Progenitor cell of endocrine pancreas (in vitro differentiated cells): ENCODE measurements at regions not wholly inside any gene's neighbourhood (a gene's known extent, or its start where the extent isn't known, plus 50 kb on each side); places are given as distances from the start of the nearest gene placed in this dataset.

Experiments used
- DNase-seq: peaks from one replicate; pipeline ENCODE4 v3.0.0; 2021; ENCODE audit warnings: low spot score; ENCODE audit not compliant: unreplicated experiment
- H3K27ac Mint-ChIP-seq: 2 replicates; pipeline ENCODE4 v1.8.0; 2021; ENCODE audit warnings: mild to moderate bottlenecking, moderate library complexity, mixed read lengths
- H3K27me3 Mint-ChIP-seq: 2 replicates; pipeline ENCODE4 v1.8.0; 2021; ENCODE audit warnings: mixed read lengths
- H3K36me3 Mint-ChIP-seq: 2 replicates; pipeline ENCODE4 v1.8.0; 2022; ENCODE audit warnings: mixed read lengths; ENCODE audit not compliant: insufficient read depth
- H3K4me1 Mint-ChIP-seq: 2 replicates; pipeline ENCODE4 v1.8.0; 2021; ENCODE audit warnings: low read depth, mixed read lengths
- H3K4me3 Mint-ChIP-seq: 2 replicates; pipeline ENCODE4 v1.8.0; 2021; ENCODE audit warnings: low read depth, mild to moderate bottlenecking, moderate library complexity, mixed read lengths
- H3K9me3 Mint-ChIP-seq: 2 replicates; pipeline ENCODE4 v1.8.0; 2021; ENCODE audit warnings: low read depth, mixed read lengths
- CTCF ChIP-seq: fragments of 200-600 bp; sonication (generic); IDR thresholded peaks from one replicate; pipeline ENCODE4 v1.5.0; 2021; ENCODE audit warnings: antibody characterized with exemption, mild to moderate bottlenecking; ENCODE audit not compliant: unreplicated experiment

DNA sequence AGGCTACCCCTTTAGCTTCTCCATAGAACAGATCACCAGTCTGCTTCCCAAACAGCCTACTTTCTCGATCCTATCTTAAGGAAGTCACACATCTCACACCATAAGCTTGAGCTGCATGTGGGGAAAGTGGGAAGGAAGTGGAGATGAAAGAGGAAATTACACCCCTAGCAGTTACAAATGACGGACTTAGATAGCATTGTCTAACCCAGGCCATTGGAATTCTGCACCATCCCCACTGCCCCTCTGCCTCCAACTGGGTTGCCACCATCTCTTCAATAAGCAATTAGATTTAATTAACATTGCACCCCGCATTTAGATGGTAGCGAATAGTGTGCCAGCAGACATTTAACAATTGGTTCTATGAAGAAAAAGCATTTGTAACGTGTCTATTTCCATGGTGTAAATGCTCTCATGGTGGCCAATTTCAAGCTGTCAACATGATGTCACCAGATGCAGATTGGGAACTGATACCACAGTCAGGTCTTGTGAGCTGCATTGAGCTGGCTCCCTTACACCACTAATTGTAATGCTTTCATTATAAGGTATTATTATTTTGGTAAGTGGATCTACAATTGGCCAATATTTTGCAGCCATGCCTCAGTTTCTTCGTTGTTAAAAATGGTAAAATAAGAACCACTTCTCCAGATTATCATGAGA, 124.7 kb downstream of the CD24 start:
- no peak for DNase-seq
- H3K9me3 Mint-ChIP-seq: peaks cover 6% of the 10 kb centered on the region
- no peak for TF ChIP-seq CTCF
- peaks cover 4% of the 10 kb centered on the region for H3K36me3 Mint-ChIP-seq
- H3K27ac Mint-ChIP-seq: no peak overlapping the region
- H3K27me3 Mint-ChIP-seq: no peaks in the 10 kb centered on the region
- peaks cover 1% of the 10 kb centered on the region for H3K4me1 Mint-ChIP-seq
- no peak overlapping the region for H3K4me3 Mint-ChIP-seq

GRCh38 chr6:106849120-106849519, 125.4 kb downstream of the CD24 start:
- Mint-ChIP-seq H3K27ac (no peak overlapping the region), H3K4me1 (no peaks in the 10 kb centered on the region), H3K4me3 (no peak overlapping the region), H3K36me3 (peaks cover 4% of the 10 kb centered on the region), H3K9me3 (peaks cover 6% of the 10 kb centered on the region), H3K27me3 (no peaks in the 10 kb centered on the region)
- no peak for TF ChIP-seq CTCF
- DNase-seq: no peak

- TF ChIP-seq CTCF: no peak
- peaks cover 2% of the 10 kb centered on the region for H3K9me3 Mint-ChIP-seq
- H3K36me3 Mint-ChIP-seq: peaks cover under 1% of the 10 kb centered on the region
- no peak overlapping the region for H3K4me3 Mint-ChIP-seq
- no peak overlapping the region for H3K27ac Mint-ChIP-seq
- H3K4me1 Mint-ChIP-seq: no peaks in the 10 kb centered on the region
- DNase-seq: no peak
- no peaks in the 10 kb centered on the region for H3K27me3 Mint-ChIP-seq
Measured at GRCh38 chr6:106847116-106847515, 127.4 kb downstream of the CD24 start.

GRCh38 chr6:106844930-106845329, 129.6 kb downstream of the CD24 start:
- no peaks in the 10 kb centered on the region for H3K36me3 Mint-ChIP-seq
- no peak for DNase-seq
- TF ChIP-seq CTCF: no peak
- no peak overlapping the region for H3K27ac Mint-ChIP-seq
- H3K4me1 Mint-ChIP-seq: no peaks in the 10 kb centered on the region
- no peaks in the 10 kb centered on the region for H3K9me3 Mint-ChIP-seq
- no peaks in the 10 kb centered on the region for H3K27me3 Mint-ChIP-seq
- H3K4me3 Mint-ChIP-seq: no peak overlapping the region

- Mint-ChIP-seq H3K36me3 (no peaks in the 10 kb centered on the region), H3K4me3 (no peak overlapping the region), H3K4me1 (peaks cover 6% of the 10 kb centered on the region), H3K27me3 (no peaks in the 10 kb centered on the region), H3K9me3 (peaks cover 27% of the 10 kb centered on the region), H3K27ac (no peak overlapping the region)
- no peak for TF ChIP-seq CTCF
- DNase-seq: no peak
Measured at GRCh38 chr6:106832766-106833510, 141.6 kb downstream of the CD24 start.
